Epithelial cell of esophagus (primary cell): ENCODE measurements at regions not wholly inside any gene's neighbourhood (a gene's known extent, or its start where the extent isn't known, plus 50 kb on each side); places are given as distances from the start of the nearest gene placed in this dataset.

Source experiments
- DNase-seq: peaks from one replicate; pipeline ENCODE4 v3.0.0; 2010; ENCODE audit warnings: low read depth
- H3K4me3 ChIP-seq: 2 replicates; pipeline ENCODE4 v1.5.1; 2011; ENCODE audit warnings: mild to moderate bottlenecking, low read length, control low read depth
- CTCF ChIP-seq: IDR thresholded peaks from 2 replicates; pipeline ENCODE4 v1.5.1; 2011; ENCODE audit warnings: low read depth, mild to moderate bottlenecking, low read length, control low read depth, inconsistent platforms; ENCODE audit not compliant: insufficient read depth; ENCODE audit errors: missing control alignments

- DNase-seq = peak; percentile 41
- no peak for TF ChIP-seq CTCF
Observed at GRCh38 chr2:100721693-100722092, 98.2 kb upstream of the NPAS2 start.

GRCh38 chr2:100722125-100722524, 97.8 kb upstream of the NPAS2 start:
- TF ChIP-seq CTCF = no peak

More at GRCh38 chr2:100721693-100722092, 98.2 kb upstream of the NPAS2 start:
- no peak overlapping the region for H3K4me3 ChIP-seq

GRCh38 chr2:100726866-100727265, 93.1 kb upstream of the NPAS2 start:
- no peak overlapping the region for H3K4me3 ChIP-seq
- no peak for TF ChIP-seq CTCF
- no peak for DNase-seq

More at GRCh38 chr2:100722125-100722524, 97.8 kb upstream of the NPAS2 start:
- DNase-seq = no peak
- H3K4me3 ChIP-seq = no peak overlapping the region

- peak; percentile 84 for DNase-seq
- TF ChIP-seq CTCF = peak; percentile 87
- no peak overlapping the region for H3K4me3 ChIP-seq
Observed at GRCh38 chr2:100730290-100730868, 89.6 kb upstream of the NPAS2 start.

- no peak overlapping the region for H3K4me3 ChIP-seq
- no peak for TF ChIP-seq CTCF
- DNase-seq = peak; percentile 89
Observed at GRCh38 chr2:100731535-100731981, 88.4 kb upstream of the NPAS2 start.

GRCh38 chr2:100733391-100734187, 86.3 kb upstream of the NPAS2 start:
- peak; percentile 57 for DNase-seq
- no peak overlapping the region for H3K4me3 ChIP-seq
- TF ChIP-seq CTCF = no peak
